Stomach (tissue), 8 donors: ENCODE measurements at regions not wholly inside any gene's neighbourhood (a gene's known extent, or its start where the extent isn't known, plus 50 kb on each side); places are given as distances from the start of the nearest gene placed in this dataset.

Experiments used
- DNase-seq, 2 donors: peaks; one replicate each; pipeline versions ENCODE4 v3.0.0 to v3.0.0-alpha.2; 2013 to 2019
- H3K27ac ChIP-seq, 5 donors: fragments of 200-600 bp in 4 of 5; sonication (generic) in 4 of 5; one replicate each; pipeline ENCODE4 v1.5.1; 2013 to 2019; ENCODE audit warnings: mild to moderate bottlenecking in 1 of 5, moderate library complexity in 1 of 5
- H3K27me3 ChIP-seq, 3 donors: fragments of 200-600 bp; sonication (generic); one replicate each; pipeline ENCODE4 v1.5.1; 2017 to 2019; ENCODE audit warnings: mixed run types in 1 of 3
- H3K36me3 ChIP-seq, 4 donors: fragments of 200-600 bp; sonication (generic); 1 replicate in 3 of 4; 2 replicates in 1 of 4; pipeline ENCODE4 v1.5.1; 2016 to 2019
- H3K4me1 ChIP-seq, 4 donors: fragments of 200-600 bp; sonication (generic); one replicate each; pipeline ENCODE4 v1.5.1; 2016 to 2019
- H3K4me3 ChIP-seq, 4 donors: fragments of 200-600 bp; sonication (generic) in 3 of 4; one replicate each; pipeline ENCODE4 v1.5.1; 2016 to 2019; ENCODE audit warnings: mild to moderate bottlenecking in 1 of 4
- H3K9me3 ChIP-seq, 4 donors: fragments of 200-600 bp; sonication (generic); one replicate each; pipeline ENCODE4 v1.5.1; 2016 to 2019
- EP300 ChIP-seq: sonication (generic); formaldehyde crosslinking; IDR thresholded peaks from one replicate; pipeline ENCODE4 v1.6.1; 2017; ENCODE audit warnings: antibody characterized with exemption
- POLR2A ChIP-seq, 4 donors: fragments of 450-650 bp; IDR thresholded peaks; one replicate each; pipeline ENCODE4 v1.6.1; 2016; ENCODE audit warnings: antibody characterized with exemption in 4 of 4, control low read depth in 2 of 4, mild to moderate bottlenecking in 1 of 4, moderate library complexity in 1 of 4
- POLR2AphosphoS5 ChIP-seq, 3 donors: sonication (generic); formaldehyde crosslinking; IDR thresholded peaks; one replicate each; pipeline ENCODE4 v1.6.1; 2016; ENCODE audit warnings: antibody characterized with exemption in 3 of 3
- WGBS, 5 donors: extraction: QIAGEN DNeasy Blood & Tissue Kit in 3 of 5; methylation state at CpG; one replicate each; pipeline versions ENCODE4 v1.1.5 to v1.1.7; 2013 to 2018; 5-methylcytosine and 5-hydroxymethylcytosine counted together
- intact Hi-C: fragments of 100-400 bp; cut with DNase I; formaldehyde crosslinking; loops from one replicate; pipeline ENCODE4 v1.15.1; 2023; ENCODE audit warnings: low total_unique reads
- TF ChIP-seq, protein P1 (sequence below), 7 experiments: fragments of 450-650 bp in 4 of 7; fragments of 200-600 bp in 3 of 7; sonication (generic) in 3 of 7; IDR thresholded peaks; one replicate each; pipeline ENCODE4 v1.5.1; 2016 to 2019; ENCODE audit warnings: antibody characterized with exemption in 7 of 7, control low read depth in 2 of 7, mild to moderate bottlenecking in 1 of 7
- donor health status: healthy with polysubstance abuse.
- donor health status: Bipolar disorder and iron deficiency.
- donor health status: healthy.

DNA sequence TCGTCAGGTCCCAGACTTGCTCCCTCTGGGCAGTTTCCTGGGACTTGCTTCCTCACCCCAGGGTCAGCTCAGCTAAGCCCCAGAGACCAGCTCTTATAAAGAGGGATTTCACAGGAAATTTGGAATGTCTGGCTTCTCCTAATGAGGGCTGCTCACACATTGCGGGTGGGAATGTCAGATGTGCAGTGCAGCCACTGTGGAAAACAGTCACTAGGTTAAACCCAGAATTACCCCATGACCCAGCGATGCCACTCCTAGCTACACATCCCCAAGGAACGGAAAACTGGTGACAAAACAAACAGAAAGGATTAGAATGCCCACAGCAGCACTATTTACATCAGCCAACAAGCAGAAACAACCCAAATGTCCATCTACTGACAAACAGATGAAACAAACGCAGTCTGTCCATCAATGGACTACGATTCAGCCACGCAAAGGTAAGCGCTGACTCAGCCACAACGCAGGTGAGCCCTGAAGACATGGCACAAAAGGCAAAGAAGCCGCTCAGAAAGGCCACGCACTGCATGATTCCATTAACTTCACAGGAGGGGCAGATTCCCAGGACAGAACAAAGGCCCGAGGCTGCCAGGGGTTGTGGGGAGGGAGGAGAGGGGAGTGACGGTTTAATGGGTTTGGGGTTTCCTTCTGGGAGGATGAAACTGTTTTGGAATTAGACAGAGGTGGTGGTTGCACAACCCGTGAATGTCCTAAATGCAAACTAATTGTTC, 63.0 kb downstream of the NCOR2 start:
- no peak for DNase-seq
- peaks cover 60 to 93% (median 80%) of the 10 kb centered on the region in 4 donors for H3K4me1 ChIP-seq
- TF ChIP-seq POLR2AphosphoS5 (IDR thresholded peaks at IDR 0.05): no peak
- TF ChIP-seq EP300: no peak
- no peak for TF ChIP-seq POLR2A (IDR thresholded peaks at IDR 0.05)
- TF ChIP-seq, protein P1, sequence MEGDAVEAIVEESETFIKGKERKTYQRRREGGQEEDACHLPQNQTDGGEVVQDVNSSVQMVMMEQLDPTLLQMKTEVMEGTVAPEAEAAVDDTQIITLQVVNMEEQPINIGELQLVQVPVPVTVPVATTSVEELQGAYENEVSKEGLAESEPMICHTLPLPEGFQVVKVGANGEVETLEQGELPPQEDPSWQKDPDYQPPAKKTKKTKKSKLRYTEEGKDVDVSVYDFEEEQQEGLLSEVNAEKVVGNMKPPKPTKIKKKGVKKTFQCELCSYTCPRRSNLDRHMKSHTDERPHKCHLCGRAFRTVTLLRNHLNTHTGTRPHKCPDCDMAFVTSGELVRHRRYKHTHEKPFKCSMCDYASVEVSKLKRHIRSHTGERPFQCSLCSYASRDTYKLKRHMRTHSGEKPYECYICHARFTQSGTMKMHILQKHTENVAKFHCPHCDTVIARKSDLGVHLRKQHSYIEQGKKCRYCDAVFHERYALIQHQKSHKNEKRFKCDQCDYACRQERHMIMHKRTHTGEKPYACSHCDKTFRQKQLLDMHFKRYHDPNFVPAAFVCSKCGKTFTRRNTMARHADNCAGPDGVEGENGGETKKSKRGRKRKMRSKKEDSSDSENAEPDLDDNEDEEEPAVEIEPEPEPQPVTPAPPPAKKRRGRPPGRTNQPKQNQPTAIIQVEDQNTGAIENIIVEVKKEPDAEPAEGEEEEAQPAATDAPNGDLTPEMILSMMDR (IDR thresholded peaks at IDR 0.05): no peak
- no peak overlapping the region for H3K4me3 ChIP-seq
- WGBS, 5 donors: 74 to 79% (median 77%) methylated on average over 14 of the region's 14 CpGs
- H3K36me3 ChIP-seq: no peaks in the 10 kb centered on the region
- no peaks in the 10 kb centered on the region for H3K9me3 ChIP-seq
- intact Hi-C loops: loop anchor here (10.0 kb wide), 1 partner anchor 60 kb away; the partner anchor contains the start of gene NCOR2
- H3K27ac ChIP-seq: peak overlapping the region in 2 of 5 donors; percentile 40 to 87
- no peaks in the 10 kb centered on the region for H3K27me3 ChIP-seq

DNA sequence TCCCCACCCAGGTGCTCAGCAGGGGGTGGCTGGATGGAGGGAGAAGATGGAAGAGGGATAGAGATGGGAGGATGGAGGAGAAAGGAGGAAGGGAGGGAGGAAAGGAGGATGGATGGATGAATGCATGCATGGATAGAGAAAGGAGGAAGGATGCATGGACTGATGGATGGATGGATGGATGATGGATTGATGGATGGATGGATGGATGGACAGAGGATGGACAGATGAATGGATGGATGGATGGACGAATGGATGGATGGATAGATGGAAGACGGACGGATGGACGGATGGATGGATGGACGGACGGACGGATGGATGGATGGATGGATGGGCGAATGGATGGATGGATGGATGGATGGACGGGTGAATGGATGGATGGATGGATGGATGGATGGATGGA, 64.1 kb downstream of the NCOR2 start:
- Histone ChIP-seq H3K27ac (peak overlapping the region in 1 of 5 donors; percentile 75), H3K4me3 (no peak overlapping the region), H3K4me1 (peaks cover 60 to 93% (median 80%) of the 10 kb centered on the region in 4 donors), H3K27me3 (no peaks in the 10 kb centered on the region), H3K36me3 (no peaks in the 10 kb centered on the region), H3K9me3 (no peaks in the 10 kb centered on the region)
- intact Hi-C loops: loop anchor here (10.0 kb wide), 1 partner anchor 61 kb away; the partner anchor contains the start of gene NCOR2
- TF ChIP-seq EP300 (no peak), POLR2A (IDR thresholded peaks at IDR 0.05) (no peak), POLR2AphosphoS5 (IDR thresholded peaks at IDR 0.05) (no peak)
- TF ChIP-seq, protein P1 (IDR thresholded peaks at IDR 0.05): no peak
- WGBS, 5 donors: 81 to 96% (median 84%) methylated on average over 9 of the region's 9 CpGs
- no peak for DNase-seq

DNA sequence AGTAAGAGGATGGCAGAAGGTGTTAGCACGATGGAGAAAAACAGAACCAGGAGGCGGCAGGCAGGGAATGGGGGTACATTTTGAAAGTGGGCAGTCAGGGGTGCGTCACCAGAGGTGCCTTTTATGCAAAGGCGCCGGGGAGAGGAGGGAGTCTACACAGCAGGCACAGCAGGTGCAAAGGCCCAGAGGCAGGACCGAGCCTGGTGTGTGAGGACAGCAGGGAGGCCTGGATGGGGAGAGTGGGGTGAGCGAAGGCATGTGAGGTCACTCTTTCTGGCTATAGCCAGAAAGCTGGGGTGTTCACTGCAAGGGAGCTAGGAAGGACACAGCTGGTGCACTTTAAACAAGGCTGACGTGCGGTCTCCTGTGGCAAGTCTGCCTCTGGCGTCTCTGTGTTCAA, 65.0 kb downstream of the NCOR2 start:
- WGBS, 5 donors: 91 to 96% (median 92%) methylated on average over 10 of the region's 10 CpGs
- H3K4me1 ChIP-seq: peaks cover 60 to 93% (median 80%) of the 10 kb centered on the region in 4 donors
- H3K27ac ChIP-seq: peak overlapping the region in 1 of 5 donors; percentile 75
- H3K4me3 ChIP-seq: no peak overlapping the region
- no peak for DNase-seq
- H3K9me3 ChIP-seq: no peaks in the 10 kb centered on the region
- intact Hi-C loops: loop anchor here (10.0 kb wide), 1 partner anchor 62 kb away; the partner anchor contains the start of gene NCOR2
- TF ChIP-seq, protein P1 (IDR thresholded peaks at IDR 0.05): no peak
- TF ChIP-seq EP300 (no peak), POLR2A (IDR thresholded peaks at IDR 0.05) (no peak), POLR2AphosphoS5 (IDR thresholded peaks at IDR 0.05) (no peak)
- H3K36me3 ChIP-seq: no peaks in the 10 kb centered on the region
- no peaks in the 10 kb centered on the region for H3K27me3 ChIP-seq

DNA sequence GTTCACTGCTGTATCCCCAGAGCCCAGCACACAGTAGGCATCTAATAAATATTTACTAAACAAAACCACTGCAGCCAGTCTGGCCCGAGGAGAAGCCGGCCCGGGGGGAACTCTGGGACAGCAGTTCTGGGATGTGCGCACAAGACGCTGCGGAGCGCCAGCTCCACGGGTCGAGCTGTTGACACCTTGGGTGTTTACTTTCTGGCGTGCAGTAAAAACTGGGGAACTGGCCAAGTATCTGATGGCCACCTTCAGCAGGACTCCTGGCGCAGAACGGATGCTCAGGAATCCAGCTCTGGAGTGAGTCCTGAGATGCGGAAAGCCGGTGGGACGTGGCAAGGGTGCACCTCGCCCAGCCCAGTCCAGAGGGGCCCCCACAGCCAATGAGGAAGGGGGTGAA, 65.6 kb downstream of the NCOR2 start:
- H3K27ac ChIP-seq: peak overlapping the region in 2 of 5 donors; percentile 43 to 75
- no peak overlapping the region for H3K4me3 ChIP-seq
- no peaks in the 10 kb centered on the region for H3K27me3 ChIP-seq
- no peaks in the 10 kb centered on the region for H3K36me3 ChIP-seq
- intact Hi-C loops: loop anchor here (10.0 kb wide), 1 partner anchor 63 kb away; the partner anchor contains the start of gene NCOR2
- no peaks in the 10 kb centered on the region for H3K9me3 ChIP-seq
- DNase-seq: no peak
- 40 to 70% (median 56%) methylated on average over 15 to 16 of the region's 16 CpGs for WGBS, 5 donors
- TF ChIP-seq POLR2AphosphoS5 (IDR thresholded peaks at IDR 0.05): no peak
- peaks cover 60 to 93% (median 80%) of the 10 kb centered on the region in 4 donors for H3K4me1 ChIP-seq
